B cell (primary cell): ENCODE measurements at regions not wholly inside any gene's neighbourhood (a gene's known extent, or its start where the extent isn't known, plus 50 kb on each side); places are given as distances from the start of the nearest gene placed in this dataset.

Source experiments
- EZH2 ChIP-seq: IDR thresholded peaks from 2 replicates; pipeline ENCODE4 v1.6.1; 2012; ENCODE audit warnings: borderline replicate concordance, low read depth, mild to moderate bottlenecking, moderate library complexity, low read length; ENCODE audit not compliant: insufficient read depth, poor library complexity, severe bottlenecking
- TF ChIP-seq, protein P1 (sequence below): fragments of 200-600 bp; IDR thresholded peaks from one replicate; pipeline ENCODE4 v1.8.0; 2022; ENCODE audit warnings: antibody characterized with exemption, mild to moderate bottlenecking

DNA sequence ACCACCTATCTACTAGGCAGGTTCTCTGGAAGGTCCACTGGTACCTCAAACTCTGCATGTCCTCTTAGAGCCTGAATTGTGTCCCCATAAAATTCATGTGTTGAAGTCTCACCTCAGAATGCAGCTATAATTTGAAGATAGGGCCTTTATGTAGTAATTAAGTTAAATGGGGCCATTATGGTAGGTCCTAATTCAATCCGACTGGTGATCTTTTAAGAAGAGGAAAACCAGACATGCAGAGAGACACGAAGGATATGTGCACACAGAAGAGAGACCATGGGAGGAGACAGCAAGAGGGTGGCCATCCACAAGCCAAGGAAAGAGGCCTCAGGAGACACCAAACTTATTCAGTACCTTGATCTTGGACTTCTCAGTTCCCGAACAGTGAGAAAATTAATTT, 345.4 kb downstream of the ENC1 start:
- TF ChIP-seq, protein P1, sequence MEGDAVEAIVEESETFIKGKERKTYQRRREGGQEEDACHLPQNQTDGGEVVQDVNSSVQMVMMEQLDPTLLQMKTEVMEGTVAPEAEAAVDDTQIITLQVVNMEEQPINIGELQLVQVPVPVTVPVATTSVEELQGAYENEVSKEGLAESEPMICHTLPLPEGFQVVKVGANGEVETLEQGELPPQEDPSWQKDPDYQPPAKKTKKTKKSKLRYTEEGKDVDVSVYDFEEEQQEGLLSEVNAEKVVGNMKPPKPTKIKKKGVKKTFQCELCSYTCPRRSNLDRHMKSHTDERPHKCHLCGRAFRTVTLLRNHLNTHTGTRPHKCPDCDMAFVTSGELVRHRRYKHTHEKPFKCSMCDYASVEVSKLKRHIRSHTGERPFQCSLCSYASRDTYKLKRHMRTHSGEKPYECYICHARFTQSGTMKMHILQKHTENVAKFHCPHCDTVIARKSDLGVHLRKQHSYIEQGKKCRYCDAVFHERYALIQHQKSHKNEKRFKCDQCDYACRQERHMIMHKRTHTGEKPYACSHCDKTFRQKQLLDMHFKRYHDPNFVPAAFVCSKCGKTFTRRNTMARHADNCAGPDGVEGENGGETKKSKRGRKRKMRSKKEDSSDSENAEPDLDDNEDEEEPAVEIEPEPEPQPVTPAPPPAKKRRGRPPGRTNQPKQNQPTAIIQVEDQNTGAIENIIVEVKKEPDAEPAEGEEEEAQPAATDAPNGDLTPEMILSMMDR = no peak
- TF ChIP-seq EZH2 = no peak
